H1 (cell line): ENCODE measurements at regions not wholly inside any gene's neighbourhood (a gene's known extent, or its start where the extent isn't known, plus 50 kb on each side); places are given as distances from the start of the nearest gene placed in this dataset.

Experiments
- CTCF ChIA-PET: fragments of 300-600 bp; sonication (Branson Sonifier 250); formaldehyde crosslinking; loops from one replicate; lab custom pipeline; 2021; ENCODE audit not compliant: partially characterized antibody; lab: Charles Lee
- POLR2A ChIA-PET: fragments of 300-600 bp; sonication (Branson Sonifier 250); formaldehyde crosslinking; loops from one replicate; lab custom pipeline; 2021; ENCODE audit warnings: inconsistent platforms; ENCODE audit not compliant: partially characterized antibody; lab: Charles Lee
- DNase-seq, 2 experiments: peaks; one replicate each; pipeline versions ENCODE4 v3.0.0 to v3.0.0-alpha.2; 2010 to 2022; ENCODE audit warnings: low spot score in 2 of 2, low read depth in 1 of 2, mixed read lengths in 1 of 2
- FAIRE-seq: peaks from 2 replicates; lab custom pipeline; 2011; peaks lifted over from hg19 to GRCh38; lab: Jason Lieb, UNC
- H2AFZ ChIP-seq: 2 replicates; pipeline ENCODE4 v1.8.1; 2012; ENCODE audit warnings: low read length, inconsistent platforms
- H2AK5ac ChIP-seq: 2 replicates; pipeline ENCODE4 v1.6.1; 2013; ENCODE audit warnings: low read depth, low read length
- H2BK120ac ChIP-seq: replicated peaks from 2 replicates; pipeline ENCODE3; 2013; ENCODE audit warnings: low read depth, low read length, inconsistent platforms
- H2BK12ac ChIP-seq: 2 replicates; pipeline ENCODE4 v1.6.1; 2013; ENCODE audit warnings: low read depth, low read length
- H2BK15ac ChIP-seq: 2 replicates; pipeline ENCODE4 v1.6.1; 2013; ENCODE audit warnings: low read length
- H2BK20ac ChIP-seq: 2 replicates; pipeline ENCODE4 v1.6.1; 2013; ENCODE audit warnings: low read length
- H2BK5ac ChIP-seq: 2 replicates; pipeline ENCODE4 v1.6.1; 2013; ENCODE audit warnings: low read depth, low read length
- H3K14ac ChIP-seq: 2 replicates; pipeline ENCODE4 v1.6.1; 2013; ENCODE audit warnings: inconsistent platforms; ENCODE audit not compliant: insufficient read length
- H3K18ac ChIP-seq: 2 replicates; pipeline ENCODE4 v1.6.1; 2013; ENCODE audit warnings: low read length; ENCODE audit errors: extremely low read depth
- H3K23ac ChIP-seq: 2 replicates; pipeline ENCODE4 v1.6.1; 2013; ENCODE audit warnings: inconsistent platforms; ENCODE audit not compliant: insufficient read length
- H3K23me2 ChIP-seq: 2 replicates; pipeline ENCODE4 v1.6.1; 2013; ENCODE audit warnings: low read depth, low read length
- H3K27ac ChIP-seq: 2 replicates; pipeline ENCODE4 v1.6.1; 2011; ENCODE audit warnings: low read depth, low read length, inconsistent platforms
- H3K27me3 ChIP-seq, 4 experiments: replicated peaks in 1 of 4; 1 replicate in 1 of 4; 2 replicates in 3 of 4; pipeline versions ENCODE4 v1.6.1 to v1.8.1; 2011 to 2013; ENCODE audit warnings: low read length in 3 of 4, mild to moderate bottlenecking in 3 of 4, inconsistent platforms in 2 of 4, mixed read lengths in 2 of 4, moderate library complexity in 1 of 4; ENCODE audit not compliant: control insufficient read depth in 3 of 4, insufficient read depth in 3 of 4; ENCODE audit errors: extremely low read depth in 1 of 4
- H3K36me3 ChIP-seq, 4 experiments: 2 replicates each; pipeline versions ENCODE4 v1.6.1 to v1.8.1; 2011 to 2013; ENCODE audit warnings: mild to moderate bottlenecking in 4 of 4, low read length in 3 of 4, moderate library complexity in 2 of 4, control low read depth in 1 of 4, inconsistent platforms in 1 of 4; ENCODE audit not compliant: insufficient read depth in 4 of 4, control insufficient read depth in 2 of 4
- H3K4ac ChIP-seq: replicated peaks from 2 replicates; pipeline ENCODE3; 2013; ENCODE audit warnings: low read length, low read depth, mixed read lengths, inconsistent platforms; ENCODE audit not compliant: insufficient read length
- H3K4me1 ChIP-seq, 4 experiments: replicated peaks in 1 of 4; 1 replicate in 1 of 4; 2 replicates in 3 of 4; pipeline versions ENCODE4 v1.6.1 to v1.8.1; 2011 to 2013; ENCODE audit warnings: low read length in 3 of 4, inconsistent platforms in 2 of 4, mixed read lengths in 1 of 4; ENCODE audit not compliant: insufficient read depth in 4 of 4, control insufficient read depth in 3 of 4
- H3K4me2 ChIP-seq, 2 experiments: 2 replicates each; pipeline versions ENCODE4 v1.6.1 to v1.8.1; 2011 to 2013; ENCODE audit warnings: low read depth in 2 of 2, low read length in 2 of 2, control low read depth in 1 of 2, inconsistent platforms in 1 of 2, mild to moderate bottlenecking in 1 of 2; ENCODE audit not compliant: insufficient read depth in 1 of 2
- H3K4me3 ChIP-seq, 4 experiments: fragments of 200-600, 300-600 bp in 1 of 4; sonication (generic), shearing (Covaris generic), sonication (Bioruptor Twin) in 1 of 4; 2 replicates each; pipeline versions ENCODE4 v1.5.1 to v1.8.1; 2011 to 2016; ENCODE audit warnings: low read length in 4 of 4, low read depth in 3 of 4, control low read depth in 2 of 4, inconsistent platforms in 2 of 4, mild to moderate bottlenecking in 2 of 4, mixed read lengths in 1 of 4, moderate library complexity in 1 of 4; ENCODE audit not compliant: insufficient read depth in 2 of 4; ENCODE audit errors: extremely low read depth in 1 of 4
- H3K56ac ChIP-seq: replicated peaks from 2 replicates; pipeline ENCODE3; 2013; ENCODE audit warnings: low read depth, mild to moderate bottlenecking, mixed read lengths, low read length, inconsistent platforms; ENCODE audit not compliant: insufficient read length
- H3K79me1 ChIP-seq: 2 replicates; pipeline ENCODE4 v1.6.1; 2013; ENCODE audit warnings: low read depth, low read length, control low read depth
- H3K79me2 ChIP-seq, 2 experiments: 2 replicates each; pipeline versions ENCODE4 v1.6.1 to v1.8.1; 2012 to 2013; ENCODE audit warnings: low read length in 2 of 2, mild to moderate bottlenecking in 2 of 2, inconsistent platforms in 1 of 2; ENCODE audit not compliant: insufficient read depth in 2 of 2, control insufficient read depth in 1 of 2
- H3K9ac ChIP-seq, 4 experiments: replicated peaks in 1 of 4; 1 replicate in 1 of 4; 2 replicates in 3 of 4; pipeline versions ENCODE4 v1.6.1 to v1.8.1; 2011 to 2013; ENCODE audit warnings: low read depth in 3 of 4, low read length in 3 of 4, control low read depth in 2 of 4, mild to moderate bottlenecking in 2 of 4, moderate library complexity in 2 of 4, inconsistent platforms in 1 of 4; ENCODE audit errors: extremely low read depth in 1 of 4
- H3K9me3 ChIP-seq, 2 experiments: 2 replicates each; pipeline versions ENCODE4 v1.6.1 to v1.8.1; 2012 to 2013; ENCODE audit warnings: mild to moderate bottlenecking in 2 of 2, moderate library complexity in 2 of 2, control low read depth in 1 of 2, inconsistent platforms in 1 of 2, low read depth in 1 of 2, low read length in 1 of 2, mixed read lengths in 1 of 2; ENCODE audit not compliant: insufficient read depth in 2 of 2
- H4K20me1 ChIP-seq, 2 experiments: replicated peaks in 1 of 2; 2 replicates each; pipeline versions ENCODE3 to v1.8.1; 2011 to 2013; ENCODE audit warnings: inconsistent platforms in 2 of 2, low read length in 2 of 2, mild to moderate bottlenecking in 1 of 2; ENCODE audit not compliant: insufficient read depth in 2 of 2, control insufficient read depth in 1 of 2
- H4K5ac ChIP-seq: 2 replicates; pipeline ENCODE4 v1.6.1; 2013; ENCODE audit warnings: low read length, low read depth, mixed read lengths, inconsistent platforms; ENCODE audit not compliant: insufficient read length
- H4K8ac ChIP-seq: 2 replicates; pipeline ENCODE4 v1.8.0; 2013; ENCODE audit warnings: mild to moderate bottlenecking, moderate library complexity, low read length, inconsistent platforms; ENCODE audit not compliant: insufficient read depth; ENCODE audit errors: extremely low read depth
- H4K91ac ChIP-seq: replicated peaks from 2 replicates; pipeline ENCODE3; 2013; ENCODE audit warnings: low read length, mixed read lengths, inconsistent platforms; ENCODE audit not compliant: insufficient read length
- EZH2 ChIP-seq: fragments of 200-600 bp; sonication (generic); IDR thresholded peaks from 2 replicates; pipeline ENCODE4 v1.7.1; 2012; ENCODE audit warnings: low read depth, mild to moderate bottlenecking, moderate library complexity, low read length, inconsistent platforms; ENCODE audit not compliant: severe bottlenecking
- FOSL1 ChIP-seq: IDR thresholded peaks from 2 replicates; pipeline ENCODE4 v1.6.1; 2011; ENCODE audit warnings: mild to moderate bottlenecking, low read depth, low read length, moderate library complexity; ENCODE audit not compliant: insufficient read depth
- GTF2F1 ChIP-seq: IDR thresholded peaks from 2 replicates; pipeline ENCODE4 v1.6.1; 2012; ENCODE audit warnings: low read depth, low read length, improper control_type of control experiment, borderline replicate concordance
- HDAC6 ChIP-seq: IDR thresholded peaks from one replicate; pipeline ENCODE4 v1.7.1; 2012; ENCODE audit warnings: low read depth, mild to moderate bottlenecking, inconsistent platforms, low read length, moderate library complexity
- KDM1A ChIP-seq: fragments of 200-600, 300-600 bp; sonication (generic); IDR thresholded peaks from 2 replicates; pipeline ENCODE4 v1.7.1; 2016; ENCODE audit warnings: mild to moderate bottlenecking, low read length, borderline replicate concordance
- POLR2AphosphoS5 ChIP-seq: IDR thresholded peaks from 2 replicates; pipeline ENCODE4 v1.6.1; 2011; ENCODE audit warnings: low read depth, low read length
- SP4 ChIP-seq: IDR thresholded peaks from 2 replicates; pipeline ENCODE4 v1.6.1; 2012; ENCODE audit warnings: low read length, inconsistent platforms
- TAF7 ChIP-seq: optimal IDR thresholded peaks from 2 replicates; pipeline ENCODE3; 2011; ENCODE audit warnings: low read depth, mild to moderate bottlenecking, inconsistent platforms, low read length, moderate library complexity, borderline replicate concordance
- WGBS, 2 experiments: shearing (Covaris generic) in 1 of 2; methylation state at CpG; one replicate each; pipeline versions ENCODE4 v1.1.6 to v1.1.7; 2013 to 2015; ENCODE audit warnings: low lambda C conversion rate in 2 of 2, mixed read lengths in 2 of 2, inconsistent platforms in 1 of 2, low coverage in 1 of 2, missing lambda C conversion rate in 1 of 2; ENCODE audit not compliant: insufficient replicate concordance in 2 of 2, insufficient coverage in 1 of 2, insufficient read length in 1 of 2; ENCODE audit errors: extremely low coverage in 1 of 2, missing lambda C conversion rate in 1 of 2; 5-methylcytosine and 5-hydroxymethylcytosine counted together
- TF ChIP-seq, protein P1 (sequence below): IDR thresholded peaks from 2 replicates; pipeline ENCODE4 v1.6.1; 2012; ENCODE audit warnings: inconsistent platforms

DNA sequence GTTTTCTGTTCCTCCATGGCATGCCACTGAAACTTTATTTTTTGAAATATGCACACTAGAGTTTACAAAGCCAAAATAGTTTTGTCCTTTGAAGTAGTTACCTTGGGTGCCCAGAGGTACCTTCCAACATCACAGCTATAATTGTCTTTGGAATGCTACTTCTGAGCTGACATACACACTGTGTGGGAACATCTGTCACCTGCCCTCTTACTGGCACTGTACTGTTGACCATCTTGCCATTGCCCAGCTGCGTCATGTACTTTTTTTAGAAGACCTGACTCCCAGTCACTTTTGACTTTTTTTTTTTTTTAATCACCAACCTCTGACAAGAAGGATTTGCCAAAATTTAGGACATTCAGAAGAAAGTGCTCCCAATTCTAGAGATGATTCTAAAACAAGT lies 200.5 kb upstream of the CXorf66 start:
- Histone ChIP-seq H3K79me2 (no peaks in the 10 kb centered on the region), H2BK5ac (no peak overlapping the region), H3K4me3 (no peak overlapping the region), H3K27ac (no peak overlapping the region), H2BK120ac (no peak overlapping the region), H3K4me2 (no peak overlapping the region), H2BK15ac (no peak overlapping the region), H2BK20ac (no peak overlapping the region), H3K36me3 (no peaks in the 10 kb centered on the region), H4K20me1 (no peaks in the 10 kb centered on the region), H3K23ac (no peak overlapping the region), H3K23me2 (no peaks in the 10 kb centered on the region)
- CTCF ChIA-PET = no interaction called here
- TF ChIP-seq TAF7 (no peak), HDAC6 (no peak), EZH2 (no peak), SP4 (no peak), GTF2F1 (no peak), KDM1A (no peak), FOSL1 (no peak), POLR2AphosphoS5 (no peak)
- TF ChIP-seq, protein P1, sequence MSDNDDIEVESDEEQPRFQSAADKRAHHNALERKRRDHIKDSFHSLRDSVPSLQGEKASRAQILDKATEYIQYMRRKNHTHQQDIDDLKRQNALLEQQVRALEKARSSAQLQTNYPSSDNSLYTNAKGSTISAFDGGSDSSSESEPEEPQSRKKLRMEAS = no peak
- TF ChIP-seq, all 59 proteins: peak for 0
- H2BK12ac ChIP-seq = no peak overlapping the region
- POLR2A ChIA-PET = no interaction called here
- H3K18ac ChIP-seq = no peak overlapping the region
- no peak overlapping the region for H3K9ac ChIP-seq
- no peak overlapping the region for H4K91ac ChIP-seq
- no peak overlapping the region for H2AK5ac ChIP-seq
- no peak overlapping the region for H3K56ac ChIP-seq
- no peaks in the 10 kb centered on the region for H3K27me3 ChIP-seq
- no peak for FAIRE-seq
- H4K5ac ChIP-seq = no peak overlapping the region
- H2AFZ ChIP-seq = no peak overlapping the region
- no peaks in the 10 kb centered on the region for H3K4me1 ChIP-seq
- no peak overlapping the region for H3K4ac ChIP-seq
- no peaks in the 10 kb centered on the region for H3K79me1 ChIP-seq
- no peak overlapping the region for H4K8ac ChIP-seq
- H3K9me3 ChIP-seq = no peaks in the 10 kb centered on the region
- no peak overlapping the region for H3K14ac ChIP-seq
- WGBS, 2 experiments = 90% methylated on average over 1 of the region's 1 CpG; no CpG with 5 or more reads in 1 of the 2 experiments
- no peak for DNase-seq
